NCI-H187 treated with DMSO at 0.1 percent for 48 hours (cell line): ENCODE measurements at regions not wholly inside any gene's neighbourhood (a gene's known extent, or its start where the extent isn't known, plus 50 kb on each side); places are given as distances from the start of the nearest gene placed in this dataset.
"Not testable (repeated sequence)": the region's sequence is repeated elsewhere in the genome, so short reads cannot be mapped to it uniquely, and the experiment has no call there.

Experiments used
- DNase-seq: peaks from one replicate; lab custom pipeline; 2025; lab: John Stamatoyannopoulos, UW

DNA sequence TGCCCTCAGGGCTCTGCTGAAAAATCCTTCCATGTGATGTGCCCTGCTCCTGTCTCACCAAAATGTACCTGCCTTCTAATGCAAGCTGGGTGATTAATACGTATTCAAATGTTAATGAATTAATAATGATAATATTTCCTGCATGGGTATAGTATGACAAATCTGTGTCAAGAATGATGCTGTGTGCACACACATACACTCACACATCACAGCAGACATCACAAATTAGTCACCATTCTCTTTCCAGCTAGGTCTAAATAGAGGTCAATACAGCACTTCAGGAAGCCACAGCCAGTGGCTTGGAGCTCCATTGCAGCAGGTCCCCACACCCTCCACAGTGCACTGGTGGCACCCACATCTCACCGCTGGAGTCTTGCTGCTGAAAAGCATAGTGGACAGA, 681.2 kb upstream of the NRP1 start:
- DNase-seq = no peak

DNA sequence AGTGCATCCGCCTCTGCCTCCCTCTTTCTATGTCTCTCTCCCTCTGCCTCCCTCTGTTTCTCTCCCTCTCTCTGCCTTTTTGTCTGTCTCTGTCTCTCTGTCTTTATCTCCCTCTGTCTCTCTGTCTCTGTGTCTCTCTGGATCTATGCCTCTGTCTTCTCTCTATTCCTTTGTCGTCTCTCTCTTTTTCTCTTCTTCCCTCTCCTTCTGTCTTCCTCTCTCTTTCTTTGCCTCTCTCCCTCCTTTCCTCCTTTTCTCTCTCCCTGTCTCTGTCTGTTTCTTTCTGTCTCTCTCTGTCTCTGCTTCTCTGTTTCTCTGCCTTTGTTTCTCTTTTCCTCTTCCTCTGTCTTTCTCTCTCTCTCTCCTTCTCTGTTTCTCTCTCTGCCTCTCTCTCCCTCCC, 678.8 kb upstream of the NRP1 start:
- no peak for DNase-seq

DNA sequence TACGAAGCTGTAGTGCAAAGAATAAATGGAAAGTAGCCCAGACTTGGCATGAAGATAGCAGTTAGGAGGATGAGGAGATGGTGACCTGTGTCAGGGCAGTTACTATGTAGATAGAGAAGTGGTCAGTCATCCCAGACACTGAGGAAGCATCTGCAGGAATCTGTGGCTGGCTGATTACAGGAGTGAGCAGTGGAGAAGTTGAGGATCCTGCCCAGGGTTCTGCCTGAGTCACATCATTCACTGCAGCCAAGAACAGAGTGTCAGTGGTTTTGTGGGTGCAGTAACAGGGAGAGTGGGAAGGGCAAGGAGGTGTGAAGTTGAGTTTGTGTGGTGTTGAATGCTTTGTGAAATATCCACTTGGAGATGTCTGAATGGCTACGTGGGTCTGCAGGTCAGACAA, 676.4 kb upstream of the NRP1 start:
- no peak for DNase-seq

DNA sequence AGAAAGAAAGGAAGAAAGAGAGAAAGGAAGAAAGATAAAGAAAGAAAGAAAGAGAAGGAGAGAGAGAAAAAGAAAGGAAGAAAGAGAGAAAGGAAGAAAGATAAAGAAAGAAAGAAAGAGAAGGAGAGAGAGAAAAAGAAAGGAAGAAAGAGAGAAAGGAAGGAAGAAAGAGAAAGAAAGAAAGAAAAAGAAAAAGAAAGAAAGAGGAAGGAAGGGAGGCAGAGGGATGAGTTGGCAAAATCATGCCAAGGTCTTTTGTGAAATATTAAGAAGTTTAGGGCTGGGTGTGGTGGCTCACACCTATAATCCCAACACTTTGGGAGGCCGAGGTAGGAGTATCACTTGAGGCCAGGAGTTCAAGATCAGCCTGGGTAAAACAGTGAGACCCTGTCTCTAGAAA, 675.8 kb upstream of the NRP1 start:
- not testable (repeated sequence) for DNase-seq

DNA sequence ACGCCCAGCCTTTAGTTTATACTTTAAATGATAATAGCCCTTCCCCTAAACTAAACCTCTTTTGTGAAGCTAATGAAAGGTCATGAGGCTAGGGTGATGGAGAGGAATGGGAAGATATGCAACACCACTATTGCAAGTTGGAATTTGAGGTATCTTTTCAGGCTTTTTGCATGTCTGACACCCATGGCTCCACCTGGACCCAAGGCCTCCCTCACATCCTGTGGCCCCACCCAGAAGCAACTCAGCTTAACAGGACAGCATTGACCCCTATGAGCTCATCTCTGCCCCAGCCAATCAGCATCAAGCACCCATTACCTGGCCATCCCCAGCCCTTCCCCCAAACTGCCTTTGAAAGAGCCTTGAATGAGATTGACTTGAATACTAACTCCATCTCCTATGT, 674.2 kb upstream of the NRP1 start:
- no peak for DNase-seq

DNA sequence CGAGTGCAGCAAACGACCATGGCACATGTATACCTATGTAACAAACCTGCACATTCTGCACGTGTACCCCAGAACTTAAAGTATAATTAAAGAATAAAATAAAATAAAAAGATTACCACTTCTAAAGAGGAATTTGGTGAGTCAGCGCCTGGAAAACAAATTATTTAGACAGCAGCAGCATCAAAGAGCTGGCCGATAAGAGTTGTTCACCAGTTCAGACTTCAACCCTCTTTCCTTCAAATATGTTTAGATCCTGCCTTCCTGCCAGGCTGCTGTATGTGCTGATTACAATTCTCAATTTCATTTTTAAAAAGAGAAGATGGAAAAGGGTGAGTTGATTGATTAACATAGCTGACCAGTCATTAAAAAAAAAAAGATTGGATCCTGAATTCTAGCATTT, 672.0 kb upstream of the NRP1 start:
- no peak for DNase-seq

DNA sequence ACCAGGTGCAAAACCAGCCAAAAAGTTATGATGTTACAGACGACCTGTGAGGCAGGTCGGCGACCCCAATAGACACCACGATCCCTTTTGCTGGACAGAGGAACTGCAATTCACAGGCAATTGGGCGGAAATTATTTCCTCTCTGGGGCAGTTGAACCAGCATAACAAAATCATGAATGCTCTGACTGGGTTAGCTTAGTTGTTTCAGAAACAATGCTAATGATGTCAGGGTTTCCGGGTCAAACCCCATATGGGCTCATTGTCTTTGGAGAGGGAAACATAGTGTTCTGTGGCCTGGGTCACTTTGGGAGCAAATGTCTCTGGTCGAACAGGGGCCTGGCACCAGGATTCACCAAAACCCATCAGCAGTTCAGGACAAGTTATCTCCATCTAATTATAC, 669.1 kb upstream of the NRP1 start:
- no peak for DNase-seq

DNA sequence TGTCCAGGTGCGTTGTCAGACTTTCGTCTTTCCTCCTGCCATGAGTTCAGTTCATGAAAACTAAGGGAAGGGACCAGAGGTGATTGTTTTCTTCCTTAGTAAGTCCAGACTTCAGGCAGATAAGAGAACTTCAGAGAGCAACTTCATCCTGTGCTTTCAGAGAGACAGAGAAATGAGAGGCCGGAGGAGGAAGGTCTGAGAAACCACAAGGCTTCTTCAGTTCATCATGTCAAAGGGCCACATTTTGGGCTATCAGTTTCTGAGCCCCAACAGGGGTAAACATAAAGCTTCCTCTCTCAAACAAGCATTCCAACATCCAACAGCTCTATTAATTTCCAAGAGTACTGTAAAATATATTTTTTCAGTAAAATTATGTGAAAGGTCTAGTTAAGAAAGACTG, 668.4 kb upstream of the NRP1 start:
- DNase-seq = no peak

DNA sequence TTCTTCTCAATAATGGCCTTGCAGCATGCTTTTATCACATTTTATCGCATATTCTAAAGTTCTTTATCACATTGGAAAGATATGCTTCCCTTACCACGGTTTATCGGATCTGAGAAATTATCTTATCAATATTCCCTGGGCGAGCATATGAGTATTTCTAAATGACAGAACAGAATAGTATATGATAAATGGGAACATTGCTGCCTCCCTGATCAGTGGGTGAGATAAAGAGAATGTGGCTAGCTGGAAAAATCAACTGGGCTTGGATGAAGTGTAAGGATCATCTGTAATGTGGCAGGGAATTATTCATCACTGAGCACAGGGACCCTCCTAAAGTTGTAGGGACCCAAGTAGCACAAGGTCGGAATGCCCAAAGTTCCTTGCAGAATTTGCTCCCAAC, 667.4 kb upstream of the NRP1 start:
- DNase-seq = no peak

DNA sequence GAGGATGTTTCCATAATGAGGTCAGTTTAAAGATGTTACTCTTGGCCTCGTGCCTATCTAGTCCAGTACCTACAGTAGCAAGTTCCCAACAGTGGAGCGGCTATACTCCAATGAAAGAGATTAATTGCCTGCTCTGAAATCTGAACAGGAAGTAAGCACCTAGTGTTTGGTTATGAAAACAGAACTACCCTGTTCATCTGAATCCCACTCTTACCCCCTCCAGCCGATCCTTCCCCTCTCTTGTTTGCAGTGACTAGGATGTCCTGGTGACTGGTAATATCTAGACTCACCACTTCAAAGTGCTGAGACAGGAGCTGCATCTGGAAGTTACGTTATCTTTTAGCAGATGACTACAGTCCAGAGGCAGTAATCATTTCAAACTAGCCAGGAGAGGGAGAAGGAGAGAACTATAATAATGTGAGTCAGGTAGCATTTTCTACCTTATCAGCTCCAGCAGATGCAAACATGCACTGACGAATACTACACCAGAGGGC, 666.7 kb upstream of the NRP1 start:
- no peak for DNase-seq

DNA sequence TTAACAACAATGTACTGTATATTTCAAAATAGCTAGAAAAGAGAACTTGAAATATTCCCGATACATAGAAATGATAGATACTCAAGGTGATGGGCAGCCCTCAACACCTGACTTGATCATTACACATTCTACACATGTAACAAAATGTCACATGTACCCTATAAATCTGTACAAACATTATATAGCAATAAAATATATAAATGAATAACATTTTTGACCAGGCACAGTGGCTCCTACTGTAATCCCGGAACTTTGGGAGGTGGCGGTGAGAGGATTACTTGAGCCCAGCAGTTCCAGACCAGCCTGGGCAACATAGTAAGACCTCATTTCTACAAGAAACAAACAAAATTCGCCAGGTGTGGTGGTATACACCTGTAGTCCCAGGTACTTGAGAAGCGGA, 659.5 kb upstream of the NRP1 start:
- DNase-seq = no peak

DNA sequence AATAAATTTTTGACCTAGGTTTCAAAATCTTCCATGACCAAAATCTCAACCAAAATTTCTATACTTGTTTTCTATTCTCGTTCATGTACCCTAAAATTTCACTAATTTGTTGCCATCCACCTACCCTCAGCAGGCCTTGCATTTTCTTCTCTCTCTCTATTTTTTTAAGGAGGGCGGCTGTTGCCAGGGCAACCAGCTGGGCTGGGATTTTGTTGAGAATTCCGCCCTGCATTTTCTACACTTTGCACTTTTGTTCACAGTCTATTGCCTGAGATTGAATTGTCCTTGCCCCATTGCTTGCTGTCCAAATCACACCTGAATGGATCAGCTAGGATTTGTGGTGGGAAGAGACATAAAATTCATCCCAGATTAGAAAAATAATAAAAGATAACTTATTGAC, 657.5 kb upstream of the NRP1 start:
- no peak for DNase-seq

DNA sequence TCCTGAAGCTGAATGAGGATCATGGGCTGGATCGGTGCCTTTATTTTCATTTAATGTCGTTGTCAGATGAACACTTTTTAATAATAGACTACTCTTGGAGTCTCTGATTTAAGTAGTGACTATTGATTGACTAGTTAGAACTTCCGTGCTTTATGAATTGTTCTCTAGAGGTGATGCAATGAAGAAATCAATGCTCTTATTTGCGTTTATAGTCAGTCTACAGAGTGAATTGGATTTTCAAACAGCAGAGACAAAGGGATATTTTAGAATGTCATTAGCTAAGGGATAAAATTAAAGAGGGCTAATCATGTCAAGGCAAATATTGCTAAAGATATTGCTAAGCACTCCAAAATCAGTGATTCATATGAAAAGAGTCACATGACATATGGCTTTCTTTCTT, 652.0 kb upstream of the NRP1 start:
- no peak for DNase-seq

DNA sequence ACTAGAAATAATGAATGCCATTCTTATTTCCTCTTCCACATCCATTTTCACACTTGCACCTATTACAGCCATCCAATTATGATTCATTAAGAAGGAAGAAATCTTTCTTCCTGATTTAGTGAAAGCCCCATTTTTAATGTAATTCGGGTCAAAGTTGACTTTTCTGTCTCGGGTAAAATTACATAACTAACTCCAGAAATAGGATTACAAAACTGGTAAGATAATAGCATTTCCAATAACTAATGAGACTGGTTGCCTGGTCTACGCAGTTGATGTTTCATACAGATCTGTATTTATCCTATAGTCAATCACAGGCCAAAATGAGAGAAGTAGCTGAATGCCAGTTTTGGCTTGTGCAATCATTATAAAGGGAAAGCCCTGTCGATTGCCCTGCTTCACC, 651.5 kb upstream of the NRP1 start:
- DNase-seq = no peak

DNA sequence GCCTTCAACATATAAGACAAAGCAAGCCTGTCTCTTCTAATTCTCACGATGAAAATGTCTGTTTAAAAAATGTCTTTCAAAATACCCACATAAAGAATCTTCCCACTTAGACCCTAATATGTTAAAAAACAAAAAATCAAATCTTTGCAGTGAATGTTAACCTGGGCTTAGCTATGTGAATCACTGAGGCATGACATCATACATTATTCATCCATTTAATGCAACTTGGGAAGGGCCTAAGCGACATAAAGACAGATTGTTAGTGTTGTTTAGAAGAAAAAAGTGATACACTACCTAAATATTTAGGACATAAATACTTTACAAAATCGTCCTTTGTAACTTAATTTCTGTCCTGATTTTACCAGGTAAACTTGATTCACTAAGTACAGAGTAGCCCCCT, 648.5 kb upstream of the NRP1 start:
- DNase-seq = no peak

DNA sequence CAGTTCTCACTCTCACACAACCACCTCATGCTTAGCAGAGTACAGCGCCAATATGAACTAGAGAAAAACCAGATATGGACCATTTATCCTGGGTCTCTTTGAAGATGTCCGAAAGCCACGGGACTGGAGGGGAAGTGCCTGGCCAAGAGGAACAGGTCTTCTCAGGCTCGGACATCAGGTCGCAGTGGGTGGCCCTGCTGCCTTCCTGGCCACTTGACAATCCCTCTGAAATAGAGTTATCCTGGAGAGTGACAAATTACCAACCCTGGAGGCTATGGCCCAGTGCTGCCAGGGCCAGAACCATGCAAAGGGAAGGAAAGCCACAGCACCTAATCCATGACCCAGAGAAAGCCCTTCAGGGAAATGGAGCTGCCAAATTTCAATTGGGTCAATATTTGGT, 646.8 kb upstream of the NRP1 start:
- no peak for DNase-seq

DNA sequence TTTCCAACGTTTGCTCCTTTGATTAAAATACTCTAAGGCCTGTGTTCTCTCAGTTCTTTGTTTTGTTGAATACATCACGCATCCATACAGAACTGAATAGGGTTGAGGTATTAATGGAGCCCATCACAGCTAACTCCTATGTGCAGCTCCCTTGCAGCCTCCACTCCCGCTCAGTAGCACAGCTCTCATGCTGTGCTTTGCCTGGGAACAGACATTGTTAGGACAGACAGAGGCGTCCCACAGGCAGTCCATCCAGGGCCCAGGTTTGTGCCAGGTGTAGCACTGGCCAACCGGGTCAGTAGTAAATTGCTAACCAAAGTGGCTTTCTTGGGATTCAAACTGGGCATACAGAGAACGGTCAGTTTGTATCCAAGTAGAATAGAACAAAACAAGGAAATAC, 644.7 kb upstream of the NRP1 start:
- DNase-seq = no peak

DNA sequence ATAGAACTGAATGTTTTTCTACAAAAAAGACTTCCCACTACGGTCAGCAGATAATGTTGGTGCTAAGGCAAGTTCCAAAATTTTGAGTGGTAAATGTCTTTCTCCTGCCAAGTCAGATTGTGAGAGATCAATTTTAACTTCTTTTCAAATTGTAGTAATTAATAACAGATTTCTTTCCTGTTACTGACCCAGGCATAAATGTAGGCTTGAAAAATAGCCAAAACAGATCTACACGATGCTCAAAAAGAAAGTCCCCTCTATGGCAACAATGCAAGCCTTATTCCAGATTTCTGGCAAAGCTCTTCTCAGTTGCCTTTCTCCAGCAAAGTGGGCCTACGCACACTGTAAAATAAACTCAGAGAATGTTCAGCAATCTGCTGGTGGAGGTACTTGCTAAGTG, 641.0 kb upstream of the NRP1 start:
- DNase-seq = no peak

DNA sequence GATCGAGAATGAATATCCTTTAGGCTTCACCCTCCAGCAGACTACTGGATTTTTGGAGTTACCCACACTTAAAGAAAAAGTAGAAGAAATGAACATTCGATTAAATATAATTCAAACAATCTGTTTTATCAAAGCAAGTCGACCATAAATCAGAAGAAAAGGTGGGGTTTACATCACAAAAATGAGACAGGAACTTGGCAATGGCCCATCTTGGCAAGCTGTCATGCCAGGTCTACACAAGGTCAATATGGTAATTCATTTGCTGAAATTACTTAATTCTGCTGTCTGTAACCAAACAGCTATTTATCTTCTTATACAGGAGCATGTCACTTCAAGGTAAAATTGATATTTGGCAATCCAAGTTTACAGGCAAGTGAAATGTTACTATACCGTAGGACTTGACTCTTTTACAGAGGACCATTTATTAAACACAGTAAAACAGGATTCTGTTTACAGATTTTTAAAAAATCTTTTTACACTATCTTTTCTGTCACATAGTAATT, 640.6 kb upstream of the NRP1 start:
- no peak for DNase-seq

DNA sequence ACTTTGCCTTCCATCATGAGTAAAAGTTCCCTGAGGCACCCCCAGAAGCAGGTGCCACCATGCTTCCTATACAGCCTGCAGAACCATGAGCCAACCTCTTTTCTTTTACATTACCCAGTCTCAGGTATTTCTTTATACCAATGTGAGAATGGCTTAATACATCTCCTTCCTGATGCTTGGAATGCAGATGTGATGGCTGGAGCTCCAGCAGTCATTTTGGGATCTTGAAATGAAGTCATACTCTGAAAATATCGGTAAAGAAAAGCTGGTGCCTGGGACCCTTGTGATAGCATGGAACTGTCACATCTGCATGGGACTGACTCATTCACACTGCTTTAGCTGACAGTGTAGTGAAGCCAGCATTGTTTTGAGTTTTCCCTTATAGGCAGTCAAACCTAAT, 634.5 kb upstream of the NRP1 start:
- no peak for DNase-seq

DNA sequence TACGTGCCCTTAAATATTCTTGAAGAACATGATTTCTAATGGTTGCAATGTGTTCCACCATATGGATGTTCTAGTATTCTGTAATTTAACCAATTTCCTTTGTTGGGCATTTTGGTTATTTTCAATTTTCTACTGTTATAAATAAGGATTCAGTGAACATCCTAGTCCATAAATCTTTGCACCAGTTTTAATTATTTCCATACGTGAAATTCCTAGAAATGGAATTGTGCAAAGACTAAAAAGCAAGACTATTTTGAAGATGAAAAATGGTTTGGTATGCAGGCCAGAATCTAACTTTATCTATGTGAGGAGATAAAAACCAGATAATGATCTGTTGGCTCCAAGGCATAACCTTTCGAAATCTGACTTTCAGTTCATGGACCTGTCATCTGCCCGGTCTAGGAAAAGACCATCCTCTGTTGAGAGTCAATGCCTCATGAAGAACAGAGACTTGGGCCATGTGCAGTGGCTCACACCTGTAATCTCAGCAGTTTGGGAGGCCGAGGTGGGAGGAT, 633.2 kb upstream of the NRP1 start:
- no peak for DNase-seq

DNA sequence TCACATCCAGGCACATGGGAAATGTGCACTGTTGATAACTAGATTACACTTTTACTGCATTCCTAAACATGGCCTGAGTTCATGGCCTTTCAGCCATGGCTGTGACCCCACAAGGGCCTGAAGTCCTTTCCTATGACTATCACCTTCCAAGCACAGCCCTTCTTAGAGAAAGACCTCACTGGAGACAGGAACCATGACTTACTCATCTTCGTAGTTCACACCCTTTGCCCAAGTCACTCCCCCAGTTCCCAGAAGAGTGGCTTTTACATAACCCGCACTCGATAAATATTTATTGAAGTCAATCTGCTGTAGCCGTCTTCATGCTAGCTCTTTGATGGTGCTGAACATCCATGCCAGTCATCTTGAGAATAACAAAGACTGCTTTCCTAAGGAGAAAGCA, 632.5 kb upstream of the NRP1 start:
- no peak for DNase-seq

DNA sequence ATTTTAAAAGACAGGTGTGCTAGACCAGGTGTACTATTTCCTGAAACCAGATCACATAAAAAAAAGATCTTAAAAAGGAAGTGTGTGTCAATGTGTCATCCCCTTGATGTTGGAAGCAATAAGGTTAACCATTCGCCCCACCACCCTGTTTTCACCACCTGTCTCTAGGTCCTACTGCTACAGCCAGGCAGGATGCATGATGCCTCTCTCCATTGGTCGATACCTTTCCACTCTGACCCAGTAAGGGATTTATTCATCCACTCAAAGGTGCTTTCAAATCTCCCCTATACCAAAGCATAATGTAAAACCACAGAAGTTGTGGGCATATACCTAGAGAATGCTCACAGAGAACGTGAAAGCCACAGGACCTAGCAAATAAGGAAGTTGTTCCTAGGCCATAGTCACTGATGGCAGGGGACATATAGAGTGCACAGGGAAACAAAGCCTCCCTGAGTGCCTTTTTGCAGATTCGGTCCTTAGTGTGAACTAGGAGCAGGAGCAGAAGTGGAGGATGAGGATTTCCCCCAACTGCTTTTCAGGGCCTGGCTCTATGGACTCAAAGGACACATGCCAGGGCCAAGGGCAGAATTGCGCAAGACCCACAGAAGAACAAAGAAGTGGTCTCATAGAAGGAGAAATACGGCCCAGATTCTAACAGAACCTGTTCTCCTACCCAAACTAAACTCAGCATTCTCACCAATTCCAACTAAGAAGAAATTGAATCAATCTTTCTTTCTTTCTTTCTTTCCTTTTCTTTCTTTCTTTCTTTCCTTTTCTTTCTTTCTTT, 631.5 kb upstream of the NRP1 start:
- DNase-seq = no peak

DNA sequence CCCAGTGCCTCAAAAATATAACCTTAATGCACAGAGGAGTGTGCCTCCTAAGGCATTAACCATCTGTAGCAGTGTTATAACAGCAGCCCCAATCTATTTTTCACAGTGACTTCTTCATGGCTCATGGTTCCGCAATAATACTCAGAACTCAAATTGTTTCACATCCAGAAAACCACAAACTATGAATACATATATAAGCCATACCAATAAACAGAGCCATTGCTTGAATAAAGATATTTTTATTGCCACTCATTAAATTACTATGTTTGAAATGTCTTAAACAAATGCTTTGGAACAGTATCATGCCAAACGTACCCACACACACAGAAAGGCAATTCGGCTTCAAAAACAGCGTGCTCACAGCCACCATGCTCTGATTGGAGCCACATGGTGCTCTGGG, 629.3 kb upstream of the NRP1 start:
- no peak for DNase-seq
